Endodermal cell (in vitro differentiated cells): ENCODE measurements at regions not wholly inside any gene's neighbourhood (a gene's known extent, or its start where the extent isn't known, plus 50 kb on each side); places are given as distances from the start of the nearest gene placed in this dataset.

Experiments
- DNase-seq: peaks from one replicate; pipeline ENCODE4 v3.0.0-alpha.2; 2017
- H3K27ac ChIP-seq: 2 replicates; pipeline ENCODE4 v1.5.1; 2013; ENCODE audit warnings: mild to moderate bottlenecking, low read depth, low read length, moderate library complexity
- H3K27me3 ChIP-seq: 2 replicates; pipeline ENCODE4 v1.6.1; 2013; ENCODE audit warnings: mild to moderate bottlenecking, low read length, moderate library complexity; ENCODE audit not compliant: insufficient read depth, control insufficient read depth, poor library complexity, severe bottlenecking
- H3K36me3 ChIP-seq: 2 replicates; pipeline ENCODE4 v1.7.0; 2013; ENCODE audit warnings: mild to moderate bottlenecking, low read length, moderate library complexity; ENCODE audit not compliant: control insufficient read depth, insufficient read depth
- H3K4me1 ChIP-seq: one replicate; pipeline ENCODE4 v1.7.0; 2013; ENCODE audit warnings: low read length; ENCODE audit not compliant: control insufficient read depth, insufficient read depth
- H3K4me3 ChIP-seq: 2 replicates; pipeline ENCODE4 v1.5.1; 2013; ENCODE audit warnings: mild to moderate bottlenecking, low read length, moderate library complexity
- H3K9ac ChIP-seq: 2 replicates; pipeline ENCODE4 v1.6.1; 2013; ENCODE audit warnings: mild to moderate bottlenecking, low read length, moderate library complexity; ENCODE audit not compliant: poor library complexity, severe bottlenecking; ENCODE audit errors: extremely low read depth
- H3K9me3 ChIP-seq: 2 replicates; pipeline ENCODE4 v1.6.1; 2013; ENCODE audit warnings: mild to moderate bottlenecking, low read length, moderate library complexity; ENCODE audit not compliant: control insufficient read depth
- H3K27ac Mint-ChIP-seq: 2 replicates; pipeline ENCODE4 v1.8.0; 2020; ENCODE audit warnings: mixed read lengths
- H3K27me3 Mint-ChIP-seq: 2 replicates; pipeline ENCODE4 v1.8.0; 2021; ENCODE audit warnings: mild to moderate bottlenecking, mixed read lengths; ENCODE audit not compliant: insufficient read depth
- H3K36me3 Mint-ChIP-seq: 2 replicates; pipeline ENCODE4 v1.8.0; 2020; ENCODE audit warnings: low read depth, mixed read lengths
- H3K4me1 Mint-ChIP-seq: 2 replicates; pipeline ENCODE4 v1.8.0; 2020; ENCODE audit warnings: mixed read lengths
- H3K4me3 Mint-ChIP-seq: 2 replicates; pipeline ENCODE4 v1.8.0; 2020; ENCODE audit warnings: mild to moderate bottlenecking, moderate library complexity, mixed read lengths
- H3K9me3 Mint-ChIP-seq: 2 replicates; pipeline ENCODE4 v1.8.0; 2020; ENCODE audit warnings: mild to moderate bottlenecking, mixed read lengths
- WGBS, 2 experiments: methylation state at CpG; one replicate each; pipeline versions ENCODE4 v1.1.5 to v1.1.7; 2013; ENCODE audit warnings: missing lambda C conversion rate in 2 of 2, mixed read lengths in 1 of 2; ENCODE audit not compliant: insufficient coverage in 1 of 2, insufficient read length in 1 of 2; 5-methylcytosine and 5-hydroxymethylcytosine counted together
- TF ChIP-seq, protein P1 (sequence below): fragments of 200-600 bp; sonication (generic); conservative IDR thresholded peaks from 2 replicates; pipeline ENCODE4 v1.5.0; 2021; ENCODE audit warnings: antibody characterized with exemption, mild to moderate bottlenecking

DNA sequence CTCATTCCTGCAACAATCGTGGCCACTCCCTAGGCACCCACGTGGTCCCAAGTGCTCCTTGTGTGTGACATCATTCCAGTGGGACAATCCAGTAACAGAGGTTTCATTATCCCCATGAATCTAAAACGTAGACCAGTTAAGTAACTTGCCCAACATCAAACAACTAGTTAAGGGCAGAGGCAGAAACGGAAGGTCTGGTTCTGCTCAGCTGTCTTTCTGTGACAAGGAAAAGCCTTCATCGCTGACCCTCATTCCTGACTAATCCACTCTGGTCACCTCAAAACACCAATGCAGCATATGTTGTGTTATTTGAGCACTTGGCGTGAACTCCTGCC is 261.4 kb upstream of the JARID2 start:
- no peaks in the 10 kb centered on the region for H3K36me3 ChIP-seq
- H3K9me3 Mint-ChIP-seq, result no peaks in the 10 kb centered on the region
- no peak overlapping the region for H3K27ac ChIP-seq
- TF ChIP-seq, protein P1, sequence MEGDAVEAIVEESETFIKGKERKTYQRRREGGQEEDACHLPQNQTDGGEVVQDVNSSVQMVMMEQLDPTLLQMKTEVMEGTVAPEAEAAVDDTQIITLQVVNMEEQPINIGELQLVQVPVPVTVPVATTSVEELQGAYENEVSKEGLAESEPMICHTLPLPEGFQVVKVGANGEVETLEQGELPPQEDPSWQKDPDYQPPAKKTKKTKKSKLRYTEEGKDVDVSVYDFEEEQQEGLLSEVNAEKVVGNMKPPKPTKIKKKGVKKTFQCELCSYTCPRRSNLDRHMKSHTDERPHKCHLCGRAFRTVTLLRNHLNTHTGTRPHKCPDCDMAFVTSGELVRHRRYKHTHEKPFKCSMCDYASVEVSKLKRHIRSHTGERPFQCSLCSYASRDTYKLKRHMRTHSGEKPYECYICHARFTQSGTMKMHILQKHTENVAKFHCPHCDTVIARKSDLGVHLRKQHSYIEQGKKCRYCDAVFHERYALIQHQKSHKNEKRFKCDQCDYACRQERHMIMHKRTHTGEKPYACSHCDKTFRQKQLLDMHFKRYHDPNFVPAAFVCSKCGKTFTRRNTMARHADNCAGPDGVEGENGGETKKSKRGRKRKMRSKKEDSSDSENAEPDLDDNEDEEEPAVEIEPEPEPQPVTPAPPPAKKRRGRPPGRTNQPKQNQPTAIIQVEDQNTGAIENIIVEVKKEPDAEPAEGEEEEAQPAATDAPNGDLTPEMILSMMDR, result no peak
- no peak overlapping the region for H3K4me3 ChIP-seq
- no peaks in the 10 kb centered on the region for H3K9me3 ChIP-seq
- no peak overlapping the region for H3K4me3 Mint-ChIP-seq
- peaks cover 4% of the 10 kb centered on the region for H3K4me1 ChIP-seq
- no peaks in the 10 kb centered on the region for H3K36me3 Mint-ChIP-seq
- H3K27ac Mint-ChIP-seq, result no peak overlapping the region
- H3K9ac ChIP-seq, result no peak overlapping the region
- peaks cover 11% of the 10 kb centered on the region for H3K4me1 Mint-ChIP-seq
- no peaks in the 10 kb centered on the region for H3K27me3 ChIP-seq
- no peaks in the 10 kb centered on the region for H3K27me3 Mint-ChIP-seq
- DNase-seq, result no peak
- 83 to 86% methylated on average over 5 to 6 of the region's 6 CpGs for WGBS, 2 experiments

DNA sequence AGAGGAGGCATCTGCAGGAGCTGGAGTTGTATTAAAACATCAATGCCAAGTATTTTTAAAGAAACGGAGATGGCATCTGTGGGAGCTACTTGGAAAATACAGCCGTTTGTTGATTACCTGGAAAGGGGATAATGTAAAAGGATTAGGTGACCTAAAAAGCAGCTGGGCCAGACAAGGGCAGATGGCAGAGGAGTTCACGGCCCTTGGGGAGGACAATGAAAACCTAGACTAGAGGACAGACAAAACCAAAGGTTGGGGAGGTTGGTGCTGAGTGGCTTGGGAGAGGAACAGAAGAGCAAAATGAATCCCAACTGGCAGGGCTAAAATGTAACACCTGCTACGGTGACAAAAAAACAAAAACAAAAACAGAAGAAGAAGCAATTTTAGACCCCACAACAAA is 260.5 kb upstream of the JARID2 start:
- Mint-ChIP-seq H3K9me3 (no peaks in the 10 kb centered on the region), H3K27ac (no peak overlapping the region), H3K4me3 (no peak overlapping the region), H3K4me1 (peaks cover 11% of the 10 kb centered on the region), H3K27me3 (no peaks in the 10 kb centered on the region), H3K36me3 (no peaks in the 10 kb centered on the region)
- 81 to 90% methylated on average over 4 of the region's 4 CpGs for WGBS, 2 experiments
- no peak overlapping the region for H3K9ac ChIP-seq
- no peak overlapping the region for H3K4me3 ChIP-seq
- TF ChIP-seq, protein P1, result no peak
- no peaks in the 10 kb centered on the region for H3K27me3 ChIP-seq
- no peak for DNase-seq
- H3K9me3 ChIP-seq, result no peaks in the 10 kb centered on the region
- peaks cover 4% of the 10 kb centered on the region for H3K4me1 ChIP-seq
- no peak overlapping the region for H3K27ac ChIP-seq
- no peaks in the 10 kb centered on the region for H3K36me3 ChIP-seq

DNA sequence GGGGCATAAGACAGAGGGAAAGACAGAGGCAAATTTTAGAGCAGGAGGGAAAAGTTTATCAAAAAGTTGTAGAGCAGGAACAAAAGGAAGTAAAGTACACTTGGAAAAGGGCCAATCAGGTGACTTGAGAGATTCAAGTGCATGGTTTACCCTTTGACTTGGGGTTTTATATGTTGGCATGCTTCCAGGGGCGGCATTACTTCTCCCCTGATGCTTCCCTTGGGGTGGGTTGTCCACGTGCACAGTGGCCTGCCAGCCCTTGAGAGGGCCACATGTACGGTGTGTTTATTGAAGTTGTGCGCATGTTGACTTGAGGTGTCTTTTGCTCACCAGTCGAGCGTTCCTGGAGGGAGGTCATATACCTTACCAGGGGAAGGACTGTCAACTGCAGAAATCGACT is 259.5 kb upstream of the JARID2 start:
- Histone ChIP-seq H3K27ac (no peak overlapping the region), H3K36me3 (no peaks in the 10 kb centered on the region), H3K4me3 (no peak overlapping the region), H3K9me3 (no peaks in the 10 kb centered on the region), H3K4me1 (peaks cover 4% of the 10 kb centered on the region), H3K27me3 (no peaks in the 10 kb centered on the region), H3K9ac (no peak overlapping the region)
- Mint-ChIP-seq H3K9me3 (no peaks in the 10 kb centered on the region), H3K4me1 (peaks cover 11% of the 10 kb centered on the region), H3K36me3 (no peaks in the 10 kb centered on the region), H3K27me3 (no peaks in the 10 kb centered on the region), H3K4me3 (no peak overlapping the region), H3K27ac (no peak overlapping the region)
- 92 to 95% methylated on average over 5 to 7 of the region's 7 CpGs for WGBS, 2 experiments
- DNase-seq, result no peak
- TF ChIP-seq, protein P1, result no peak
